ENCODE measurements at regions not wholly inside any gene's neighbourhood (a gene's known extent, or its start where the extent isn't known, plus 50 kb on each side); places are given as distances from the start of the nearest gene placed in this dataset.

DNA sequence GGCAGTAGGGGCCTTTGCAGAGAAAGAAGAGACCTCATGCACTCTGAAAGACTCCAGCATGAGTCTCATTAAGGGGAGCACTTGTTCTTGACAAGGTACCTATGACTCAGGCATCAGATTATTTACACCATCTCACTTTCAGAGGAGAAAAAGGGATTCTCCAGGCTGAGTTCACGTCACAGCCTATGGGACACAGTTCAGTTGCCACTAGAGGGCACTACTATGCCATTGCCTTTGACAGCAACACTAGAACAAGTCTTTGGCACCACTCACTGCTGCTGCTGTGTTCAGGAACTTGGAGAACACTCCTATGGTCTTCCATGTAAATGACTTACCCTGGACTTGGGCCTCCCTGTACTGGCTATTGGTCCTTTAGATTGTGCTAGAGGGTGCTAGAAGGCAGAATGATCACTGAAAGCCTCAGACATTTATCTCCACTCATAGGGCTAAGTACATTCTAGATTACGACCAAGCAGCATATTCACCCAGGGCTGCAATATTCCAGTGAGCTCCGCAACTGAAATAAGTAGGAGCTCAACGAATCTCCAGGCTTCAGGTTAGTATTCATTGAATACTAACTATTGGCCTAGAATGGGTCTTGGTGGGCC, 225.1 kb upstream of the CA10 start:
- TF ChIP-seq, protein P1, sequence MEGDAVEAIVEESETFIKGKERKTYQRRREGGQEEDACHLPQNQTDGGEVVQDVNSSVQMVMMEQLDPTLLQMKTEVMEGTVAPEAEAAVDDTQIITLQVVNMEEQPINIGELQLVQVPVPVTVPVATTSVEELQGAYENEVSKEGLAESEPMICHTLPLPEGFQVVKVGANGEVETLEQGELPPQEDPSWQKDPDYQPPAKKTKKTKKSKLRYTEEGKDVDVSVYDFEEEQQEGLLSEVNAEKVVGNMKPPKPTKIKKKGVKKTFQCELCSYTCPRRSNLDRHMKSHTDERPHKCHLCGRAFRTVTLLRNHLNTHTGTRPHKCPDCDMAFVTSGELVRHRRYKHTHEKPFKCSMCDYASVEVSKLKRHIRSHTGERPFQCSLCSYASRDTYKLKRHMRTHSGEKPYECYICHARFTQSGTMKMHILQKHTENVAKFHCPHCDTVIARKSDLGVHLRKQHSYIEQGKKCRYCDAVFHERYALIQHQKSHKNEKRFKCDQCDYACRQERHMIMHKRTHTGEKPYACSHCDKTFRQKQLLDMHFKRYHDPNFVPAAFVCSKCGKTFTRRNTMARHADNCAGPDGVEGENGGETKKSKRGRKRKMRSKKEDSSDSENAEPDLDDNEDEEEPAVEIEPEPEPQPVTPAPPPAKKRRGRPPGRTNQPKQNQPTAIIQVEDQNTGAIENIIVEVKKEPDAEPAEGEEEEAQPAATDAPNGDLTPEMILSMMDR (IDR thresholded peaks at IDR 0.05; ENCODE audit: low read depth, low read length), result peak; percentile 83
- TF ChIP-seq POLR2A (IDR thresholded peaks at IDR 0.05; ENCODE audit: extremely low read depth, insufficient read length), result no peak
